ENCODE measurements at regions not wholly inside any gene's neighbourhood (a gene's known extent, or its start where the extent isn't known, plus 50 kb on each side); places are given as distances from the start of the nearest gene placed in this dataset.

GRCh38 chr4:152128356-152128755, 367.5 kb upstream of the GATB start:
- Histone ChIP-seq H3K4me2 (no peak overlapping the region), H3K9me3 (replicated peaks in 1 of 11) (peaks cover 39 to 68% (median 55%) of the 10 kb centered on the region in 11 experiments), H3K4me1 (peaks cover 0 to 22% (median 12%) of the 10 kb centered on the region in 10 experiments; a peak in 12 of 20 replicates), H4K20me1 (no peaks in the 10 kb centered on the region), H3K9ac (no peak overlapping the region), H3K27ac (no peak overlapping the region), H3K36me3 (no peaks in the 10 kb centered on the region), H3K4me3 (no peak overlapping the region), H3K27me3 (no peaks in the 10 kb centered on the region)
- no peak for TF ChIP-seq Cebpa-rat (IDR thresholded peaks at IDR 0.05)

DNA sequence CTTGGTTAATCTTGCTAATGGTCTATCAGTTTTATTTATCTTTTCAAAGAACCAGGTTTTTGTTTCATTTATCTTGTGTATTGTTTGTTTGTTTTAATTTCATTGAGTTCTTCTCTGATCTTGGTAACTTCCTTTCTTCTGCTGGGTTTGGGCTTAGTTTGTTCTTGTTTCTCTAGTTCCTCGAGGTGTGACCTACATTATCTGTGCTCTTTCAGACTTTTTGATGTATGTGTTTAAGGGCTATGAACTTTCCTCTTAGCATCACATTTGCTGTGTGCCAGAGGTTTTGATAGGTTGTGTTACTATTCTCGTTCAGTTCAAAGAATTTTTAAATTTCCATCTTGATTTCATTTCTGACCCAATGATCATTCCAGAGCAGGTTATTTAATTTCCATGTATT, 365.4 kb upstream of the GATB start:
- no peaks in the 10 kb centered on the region for H3K27me3 ChIP-seq
- H3K27ac ChIP-seq: no peak overlapping the region
- H3K36me3 ChIP-seq: no peaks in the 10 kb centered on the region
- H3K4me3 ChIP-seq: no peak overlapping the region
- TF ChIP-seq Cebpa-rat (IDR thresholded peaks at IDR 0.05): no peak
- H3K9me3 ChIP-seq (replicated peaks in 1 of 11): peaks cover 58 to 87% (median 72%) of the 10 kb centered on the region in 11 experiments
- H3K4me1 ChIP-seq: peaks cover 0 to 8% (median 4%) of the 10 kb centered on the region in 10 experiments; a peak in 10 of 20 replicates
- H3K9ac ChIP-seq: no peak overlapping the region
- H3K4me2 ChIP-seq: no peak overlapping the region
- H4K20me1 ChIP-seq: no peaks in the 10 kb centered on the region

GRCh38 chr4:152118819-152119553, 358.2 kb upstream of the GATB start:
- Histone ChIP-seq H3K9ac (no peak overlapping the region), H3K4me2 (peak overlapping the region in 3 of 11 experiments; percentile 87 to 89 (median 89); a peak in 4 of 22 replicates), H3K9me3 (replicated peaks in 1 of 11) (peaks cover 22 to 42% (median 31%) of the 10 kb centered on the region in 11 experiments; a peak in 21 of 22 replicates), H3K36me3 (no peaks in the 10 kb centered on the region), H3K27me3 (no peaks in the 10 kb centered on the region), H3K4me3 (no peak overlapping the region), H4K20me1 (no peaks in the 10 kb centered on the region), H3K27ac (peak overlapping the region in 1 of 11 experiments; percentile 12; a peak in 1 of 22 replicates), H3K4me1 (peaks cover 17 to 53% (median 45%) of the 10 kb centered on the region in 10 experiments)
- TF ChIP-seq Cebpa-rat (IDR thresholded peaks at IDR 0.05): no peak

GRCh38 chr4:152117933-152118507, 357.2 kb upstream of the GATB start:
- peaks cover 23 to 59% (median 50%) of the 10 kb centered on the region in 10 experiments for H3K4me1 ChIP-seq
- H3K27ac ChIP-seq: peak overlapping the region in 4 of 11 experiments; percentile 3 to 28 (median 12); a peak in 2 of 22 replicates
- no peaks in the 10 kb centered on the region for H4K20me1 ChIP-seq
- no peaks in the 10 kb centered on the region for H3K27me3 ChIP-seq
- no peak for TF ChIP-seq Cebpa-rat (IDR thresholded peaks at IDR 0.05)
- H3K4me2 ChIP-seq: peak overlapping the region in 9 of 11 experiments; percentile 7 to 89 (median 85); a peak in 16 of 22 replicates
- H3K4me3 ChIP-seq: no peak overlapping the region
- H3K9ac ChIP-seq: no peak overlapping the region
- H3K36me3 ChIP-seq: no peaks in the 10 kb centered on the region
- peaks cover 16 to 33% (median 24%) of the 10 kb centered on the region in 11 experiments; a peak in 21 of 22 replicates for H3K9me3 ChIP-seq (replicated peaks in 1 of 11)

- Histone ChIP-seq H3K27ac (peak overlapping the region in 4 of 11 experiments; percentile 3 to 28 (median 12); a peak in 2 of 22 replicates), H3K4me2 (peak overlapping the region; percentile 7 to 89 (median 84); a peak in 20 of 22 replicates), H4K20me1 (no peaks in the 10 kb centered on the region), H3K4me3 (no peak overlapping the region), H3K9ac (no peak overlapping the region), H3K9me3 (replicated peaks in 1 of 11) (peaks cover 13 to 31% (median 19%) of the 10 kb centered on the region in 11 experiments; a peak in 21 of 22 replicates), H3K27me3 (no peaks in the 10 kb centered on the region), H3K36me3 (no peaks in the 10 kb centered on the region), H3K4me1 (peaks cover 28 to 63% (median 51%) of the 10 kb centered on the region in 10 experiments)
- no peak for TF ChIP-seq Cebpa-rat (IDR thresholded peaks at IDR 0.05)
Measured at GRCh38 chr4:152117520-152117919, 356.7 kb upstream of the GATB start.

- TF ChIP-seq Cebpa-rat (IDR thresholded peaks at IDR 0.05): no peak
- H3K4me1 ChIP-seq: peaks cover 32 to 68% (median 55%) of the 10 kb centered on the region in 10 experiments
- H3K4me2 ChIP-seq: peak overlapping the region in 10 of 11 experiments; percentile 72 to 89 (median 84); a peak in 18 of 22 replicates
- no peaks in the 10 kb centered on the region for H4K20me1 ChIP-seq
- no peaks in the 10 kb centered on the region for H3K27me3 ChIP-seq
- H3K4me3 ChIP-seq: no peak overlapping the region
- H3K36me3 ChIP-seq: no peaks in the 10 kb centered on the region
- peak overlapping the region in 1 of 11 experiments; percentile 62; a peak in 2 of 22 replicates for H3K27ac ChIP-seq
- no peak overlapping the region for H3K9ac ChIP-seq
- H3K9me3 ChIP-seq (replicated peaks in 1 of 11): peaks cover 8 to 26% (median 17%) of the 10 kb centered on the region in 11 experiments; a peak in 21 of 22 replicates
Measured at GRCh38 chr4:152117054-152117453, 356.2 kb upstream of the GATB start.

DNA sequence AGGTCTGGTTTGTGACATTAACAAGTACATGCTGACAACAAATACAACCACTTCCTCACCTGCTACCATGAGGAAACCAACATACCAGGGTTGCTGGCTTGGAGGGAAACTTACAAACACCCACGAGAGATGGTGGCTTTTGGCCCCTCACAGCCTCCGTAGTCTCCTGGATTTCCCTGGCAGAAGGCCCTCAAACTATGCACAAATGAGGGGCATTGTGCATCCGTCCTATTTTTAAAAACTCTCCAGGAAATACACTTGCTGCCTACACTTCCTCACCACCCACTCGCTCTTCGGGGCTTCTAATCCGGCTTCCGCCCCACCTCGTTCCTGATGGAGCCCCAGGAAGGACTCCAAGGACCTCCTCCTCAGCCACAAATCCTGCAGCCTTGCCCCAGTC, 355.0 kb upstream of the GATB start:
- Histone ChIP-seq H4K20me1 (no peaks in the 10 kb centered on the region), H3K4me3 (peak overlapping the region in 9 of 10 experiments; percentile 7 to 40 (median 30); a peak in 12 of 20 replicates), H3K9ac (peak overlapping the region in 4 of 11 experiments; percentile 11 to 44 (median 20); a peak in 3 of 22 replicates), H3K4me2 (peak overlapping the region; percentile 72 to 89 (median 85)), H3K9me3 (replicated peaks in 1 of 11) (peaks cover 0 to 14% (median 4%) of the 10 kb centered on the region in 11 experiments; a peak in 16 of 22 replicates), H3K27me3 (no peaks in the 10 kb centered on the region), H3K36me3 (no peaks in the 10 kb centered on the region), H3K27ac (peak overlapping the region in 10 of 11 experiments; percentile 3 to 62 (median 38); a peak in 14 of 22 replicates), H3K4me1 (peaks cover 35 to 71% (median 58%) of the 10 kb centered on the region in 10 experiments)
- TF ChIP-seq Cebpa-rat (IDR thresholded peaks at IDR 0.05): no peak

- Histone ChIP-seq H3K36me3 (no peaks in the 10 kb centered on the region), H3K27me3 (no peaks in the 10 kb centered on the region), H3K27ac (peak overlapping the region in 6 of 11 experiments; percentile 3 to 62 (median 47); a peak in 6 of 22 replicates), H3K9ac (0 out of 22 replicates have a peak overlapping the region, but pooled peaks of 1 of the 11 experiments have one; percentile 26), H3K4me3 (0 out of 20 replicates have a peak overlapping the region, but pooled peaks of 1 of the 10 experiments have one; percentile 40), H3K9me3 (replicated peaks in 1 of 11) (peaks cover 0 to 7% (median 0%) of the 10 kb centered on the region in 11 experiments; a peak in 7 of 22 replicates), H3K4me1 (peaks cover 36 to 77% (median 64%) of the 10 kb centered on the region in 10 experiments), H4K20me1 (no peaks in the 10 kb centered on the region), H3K4me2 (peak overlapping the region; percentile 72 to 89 (median 85))
- TF ChIP-seq Cebpa-rat (IDR thresholded peaks at IDR 0.05): no peak
Measured at GRCh38 chr4:152115118-152115517, 354.3 kb upstream of the GATB start.
